ENCODE measurements at regions not wholly inside any gene's neighbourhood (a gene's known extent, or its start where the extent isn't known, plus 50 kb on each side); places are given as distances from the start of the nearest gene placed in this dataset.

DNA sequence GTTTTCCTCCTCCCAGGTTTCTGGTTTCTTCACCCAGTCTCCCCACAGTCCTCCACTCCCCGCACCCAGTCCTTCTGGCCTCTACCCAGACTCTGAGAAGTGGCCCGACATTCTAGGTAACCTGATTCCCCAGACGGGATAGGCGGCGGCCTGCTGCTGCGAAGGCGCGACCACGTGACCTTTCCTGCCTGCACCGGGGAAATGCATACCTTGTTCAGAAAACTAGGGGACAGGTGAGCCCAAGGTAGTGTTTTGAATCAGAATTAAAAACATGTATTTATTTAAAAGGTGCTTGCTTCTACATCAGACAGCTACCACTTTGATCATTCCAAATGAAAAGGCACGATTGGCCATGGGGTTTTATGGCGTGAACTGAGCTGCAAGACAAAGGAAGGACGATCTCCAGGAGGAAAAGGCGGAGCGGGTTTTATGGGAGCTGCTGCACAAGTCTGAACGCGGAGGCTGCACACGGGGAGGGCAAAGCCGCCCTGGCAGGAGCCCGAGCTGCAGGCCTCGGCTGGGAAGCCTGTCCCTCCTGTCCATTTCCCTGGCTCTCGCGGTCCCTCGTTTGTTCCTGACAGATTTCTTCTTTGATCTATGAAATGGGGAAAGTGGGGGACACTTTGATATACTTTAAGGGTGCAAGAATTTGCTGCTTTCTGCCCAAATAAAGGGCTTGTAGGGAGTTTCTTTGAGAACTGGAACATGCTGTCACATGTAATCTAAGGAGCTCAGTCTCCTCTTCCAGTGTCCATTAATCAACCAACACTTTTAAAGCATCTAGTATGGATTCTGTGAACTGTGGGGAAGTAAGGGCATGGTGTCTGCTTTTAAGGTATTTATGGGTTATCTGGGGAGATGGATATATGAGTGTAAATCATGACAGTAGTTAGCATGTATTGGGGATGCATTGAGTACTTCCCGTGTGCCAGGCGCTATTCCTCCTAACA, 150.9 kb downstream of the SPRY1 start:
- DNase-seq (no peak), ATAC-seq (ENCODE audit: low read depth) (no peak)
- Mint-ChIP-seq H3K4me3 (no peak overlapping the region), H3K27ac (no peak overlapping the region), H3K9me3 (ENCODE audit: insufficient read depth) (no peaks in the 10 kb centered on the region), H3K4me1 (no peaks in the 10 kb centered on the region), H3K27me3 (no peaks in the 10 kb centered on the region)
- intact Hi-C loops (cut with micrococcal nuclease), result no loop called here
- POLR2A ChIA-PET, result no interaction called here
- Histone ChIP-seq H3K27ac (ENCODE audit: low read length in 2 of 2) (no peak overlapping the region), H3K79me2 (ENCODE audit: control insufficient read depth, insufficient read depth, low read length) (no peaks in the 10 kb centered on the region), H4K20me1 (ENCODE audit: control insufficient read depth, insufficient read depth, low read length, poor library complexity, severe bottlenecking) (no peaks in the 10 kb centered on the region), H3K36me3 (replicated peaks in 1 of 2; ENCODE audit: control extremely low read depth in 1 of 2, control insufficient read depth in 1 of 2, extremely low read depth in 1 of 2, insufficient read depth in 2 of 2, low read length in 1 of 2) (no peaks in the 10 kb centered on the region), H2AFZ (ENCODE audit: insufficient read depth, low read depth, low read length, poor library complexity, severe bottlenecking) (no peak overlapping the region), H3K4me3 (ENCODE audit: control extremely low read depth in 1 of 5, extremely low read depth in 1 of 5, insufficient read depth in 1 of 5, low read depth in 2 of 5, low read length in 4 of 5) (no peak overlapping the region), H3K4me1 (ENCODE audit: control insufficient read depth in 2 of 2, insufficient read depth in 2 of 2, low read length in 2 of 2) (no peaks in the 10 kb centered on the region), H3K4me2 (replicated peaks; ENCODE audit: low read depth, low read length, poor library complexity, severe bottlenecking) (no peak overlapping the region), H3K9me3 (ENCODE audit: control extremely low read depth in 1 of 3, control insufficient read depth in 2 of 3, insufficient read depth in 1 of 3, low read length in 2 of 3) (peaks cover 0 to 8% (median 0%) of the 10 kb centered on the region in 3 donors), H3K9ac (ENCODE audit: low read length) (no peak overlapping the region), H3K27me3 (replicated peaks in 1 of 4; ENCODE audit: control extremely low read depth in 1 of 4, control insufficient read depth in 3 of 4, insufficient read depth in 4 of 4, low read length in 3 of 4) (no peaks in the 10 kb centered on the region)
- WGBS (ENCODE audit: insufficient coverage), result 96% methylated on average over 23 of the region's 26 CpGs
- TF ChIP-seq CTCF (IDR thresholded peaks at IDR 0.05) (no peak), EZH2 (IDR thresholded peaks at IDR 0.05; ENCODE audit: borderline replicate concordance, insufficient read depth, low read depth, low read length, poor library complexity, severe bottlenecking) (no peak)
- CTCF ChIA-PET, result interaction anchor here (0.6 kb wide), 1 partner anchor 1445 kb away, joined by 4 read pairs; no protein-coding TSS in a partner anchor

DNA sequence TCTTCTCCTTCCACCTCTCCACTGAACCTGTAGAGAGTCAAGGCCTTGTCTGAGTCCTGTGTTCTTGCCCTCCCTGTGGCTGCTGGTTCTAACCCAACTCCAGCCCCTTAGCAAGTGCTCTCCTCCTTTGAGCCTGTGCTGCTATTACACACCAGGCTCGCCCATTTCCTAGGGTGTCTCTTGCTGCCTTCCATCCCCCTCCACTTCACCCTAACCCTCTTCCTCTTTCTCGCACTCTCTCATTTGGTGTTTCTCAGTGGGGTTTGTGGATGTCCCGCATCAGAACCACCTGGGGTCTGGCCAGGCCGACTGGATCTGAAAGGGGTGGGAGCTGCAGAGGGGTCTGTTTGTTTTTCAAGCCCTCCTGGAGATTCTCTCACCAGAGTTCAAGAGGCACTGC, 156.7 kb downstream of the SPRY1 start:
- H3K4me3 Mint-ChIP-seq, result no peak overlapping the region
- intact Hi-C loops (cut with micrococcal nuclease), result no loop called here

More for the DNA sequence above, 156.7 kb downstream of the SPRY1 start:
- no peak for DNase-seq
- Histone ChIP-seq H3K4me1 (ENCODE audit: control insufficient read depth in 2 of 2, insufficient read depth in 2 of 2, low read length in 2 of 2) (no peaks in the 10 kb centered on the region), H3K27me3 (replicated peaks in 1 of 4; ENCODE audit: control extremely low read depth in 1 of 4, control insufficient read depth in 3 of 4, insufficient read depth in 4 of 4, low read length in 3 of 4) (no peaks in the 10 kb centered on the region), H3K9ac (ENCODE audit: low read length) (no peak overlapping the region), H3K4me3 (ENCODE audit: control extremely low read depth in 1 of 5, extremely low read depth in 1 of 5, insufficient read depth in 1 of 5, low read depth in 2 of 5, low read length in 4 of 5) (no peak overlapping the region), H3K4me2 (replicated peaks; ENCODE audit: low read depth, low read length, poor library complexity, severe bottlenecking) (no peak overlapping the region), H2AFZ (ENCODE audit: insufficient read depth, low read depth, low read length, poor library complexity, severe bottlenecking) (peak overlapping the region; percentile 29), H4K20me1 (ENCODE audit: control insufficient read depth, insufficient read depth, low read length, poor library complexity, severe bottlenecking) (no peaks in the 10 kb centered on the region), H3K27ac (ENCODE audit: low read length in 2 of 2) (no peak overlapping the region), H3K9me3 (ENCODE audit: control extremely low read depth in 1 of 3, control insufficient read depth in 2 of 3, insufficient read depth in 1 of 3, low read length in 2 of 3) (peaks cover 0 to 8% (median 0%) of the 10 kb centered on the region in 3 donors), H3K79me2 (ENCODE audit: control insufficient read depth, insufficient read depth, low read length) (no peaks in the 10 kb centered on the region), H3K36me3 (replicated peaks in 1 of 2; ENCODE audit: control extremely low read depth in 1 of 2, control insufficient read depth in 1 of 2, extremely low read depth in 1 of 2, insufficient read depth in 2 of 2, low read length in 1 of 2) (no peaks in the 10 kb centered on the region)
- POLR2A ChIA-PET, result no interaction called here
- Mint-ChIP-seq H3K27me3 (peaks cover 3% of the 10 kb centered on the region), H3K9me3 (ENCODE audit: insufficient read depth) (no peaks in the 10 kb centered on the region), H3K27ac (no peak overlapping the region), H3K4me1 (peaks cover 4% of the 10 kb centered on the region)
- TF ChIP-seq CTCF (IDR thresholded peaks at IDR 0.05) (no peak), EZH2 (IDR thresholded peaks at IDR 0.05; ENCODE audit: borderline replicate concordance, insufficient read depth, low read depth, low read length, poor library complexity, severe bottlenecking) (no peak)
- ATAC-seq (ENCODE audit: low read depth), result no peak
- no CpG with 5 or more reads among the region's 4 CpGs for WGBS (ENCODE audit: insufficient coverage)
- CTCF ChIA-PET, result interaction anchor here (1.6 kb wide), 1 partner anchor 12 kb away, joined by 6 read pairs; no protein-coding TSS in a partner anchor

Data from B cell (primary cell).